ENCODE measurements at regions not wholly inside any gene's neighbourhood (a gene's known extent, or its start where the extent isn't known, plus 50 kb on each side); places are given as distances from the start of the nearest gene placed in this dataset.

- H3K36me3 ChIP-seq (ENCODE audit: control insufficient read depth, insufficient read depth, low read length), result no peaks in the 10 kb centered on the region
- no peak overlapping the region for H3K4me3 ChIP-seq (ENCODE audit: insufficient read depth, low read depth, low read length)
- H3K27ac ChIP-seq (ENCODE audit: insufficient read depth, low read depth, low read length, poor library complexity, severe bottlenecking), result no peak overlapping the region
- peaks cover 2% of the 10 kb centered on the region for H3K9me3 ChIP-seq (ENCODE audit: control insufficient read depth, low read length)
- H3K4me1 ChIP-seq (ENCODE audit: control insufficient read depth, insufficient read depth, low read length), result no peaks in the 10 kb centered on the region
- no peaks in the 10 kb centered on the region for H3K27me3 ChIP-seq (ENCODE audit: control insufficient read depth, insufficient read depth, low read length, poor library complexity, severe bottlenecking)
Observed at GRCh38 chr1:222987674-222988076, 155.4 kb downstream of the TLR5 start.

- WGBS, 2 experiments, result 93 to 98% methylated on average over 3 of the region's 3 CpGs
- H3K4me1 ChIP-seq (ENCODE audit: control insufficient read depth, insufficient read depth, low read length), result peaks cover 4% of the 10 kb centered on the region
- H3K4me3 ChIP-seq (ENCODE audit: insufficient read depth, low read depth, low read length), result no peak overlapping the region
- no peaks in the 10 kb centered on the region for H3K27me3 ChIP-seq (ENCODE audit: control insufficient read depth, insufficient read depth, low read length, poor library complexity, severe bottlenecking)
- no peaks in the 10 kb centered on the region for H3K36me3 ChIP-seq (ENCODE audit: control insufficient read depth, insufficient read depth, low read length)
- H3K9me3 ChIP-seq (ENCODE audit: control insufficient read depth, low read length), result peaks cover 2% of the 10 kb centered on the region
- no peak overlapping the region for H3K27ac ChIP-seq (ENCODE audit: insufficient read depth, low read depth, low read length, poor library complexity, severe bottlenecking)
Observed at GRCh38 chr1:222989443-222989842, 153.6 kb downstream of the TLR5 start.

GRCh38 chr1:222991177-222991576 lies 151.9 kb downstream of the TLR5 start:
- Histone ChIP-seq H3K4me3 (ENCODE audit: insufficient read depth, low read depth, low read length) (no peak overlapping the region), H3K4me1 (ENCODE audit: control insufficient read depth, insufficient read depth, low read length) (peaks cover 14% of the 10 kb centered on the region), H3K36me3 (ENCODE audit: control insufficient read depth, insufficient read depth, low read length) (no peaks in the 10 kb centered on the region), H3K9me3 (ENCODE audit: control insufficient read depth, low read length) (no peaks in the 10 kb centered on the region), H3K27ac (ENCODE audit: insufficient read depth, low read depth, low read length, poor library complexity, severe bottlenecking) (no peak overlapping the region), H3K27me3 (ENCODE audit: control insufficient read depth, insufficient read depth, low read length, poor library complexity, severe bottlenecking) (no peaks in the 10 kb centered on the region)
- WGBS, 2 experiments, result 80% methylated on average over 1 of the region's 1 CpG; no CpG with 5 or more reads in 1 of the 2 experiments

GRCh38 chr1:222991908-222992307 lies 151.1 kb downstream of the TLR5 start:
- no peaks in the 10 kb centered on the region for H3K36me3 ChIP-seq (ENCODE audit: control insufficient read depth, insufficient read depth, low read length)
- H3K4me1 ChIP-seq (ENCODE audit: control insufficient read depth, insufficient read depth, low read length), result peaks cover 14% of the 10 kb centered on the region
- no peaks in the 10 kb centered on the region for H3K27me3 ChIP-seq (ENCODE audit: control insufficient read depth, insufficient read depth, low read length, poor library complexity, severe bottlenecking)
- no peaks in the 10 kb centered on the region for H3K9me3 ChIP-seq (ENCODE audit: control insufficient read depth, low read length)
- H3K27ac ChIP-seq (ENCODE audit: insufficient read depth, low read depth, low read length, poor library complexity, severe bottlenecking), result no peak overlapping the region
- no peak overlapping the region for H3K4me3 ChIP-seq (ENCODE audit: insufficient read depth, low read depth, low read length)
- WGBS, 2 experiments, result 96 to 98% methylated on average over 7 of the region's 7 CpGs

- peak overlapping the region; percentile 65 for H3K27ac ChIP-seq (ENCODE audit: insufficient read depth, low read depth, low read length, poor library complexity, severe bottlenecking)
- no peaks in the 10 kb centered on the region for H3K9me3 ChIP-seq (ENCODE audit: control insufficient read depth, low read length)
- H3K4me1 ChIP-seq (ENCODE audit: control insufficient read depth, insufficient read depth, low read length), result peaks cover 14% of the 10 kb centered on the region
- H3K36me3 ChIP-seq (ENCODE audit: control insufficient read depth, insufficient read depth, low read length), result no peaks in the 10 kb centered on the region
- no peak overlapping the region for H3K4me3 ChIP-seq (ENCODE audit: insufficient read depth, low read depth, low read length)
- WGBS, 2 experiments, result 60 to 75% methylated on average over 2 to 3 of the region's 4 CpGs
- H3K27me3 ChIP-seq (ENCODE audit: control insufficient read depth, insufficient read depth, low read length, poor library complexity, severe bottlenecking), result no peaks in the 10 kb centered on the region
Observed at GRCh38 chr1:222994511-222995235, 148.4 kb downstream of the TLR5 start.

- Histone ChIP-seq H3K4me3 (ENCODE audit: insufficient read depth, low read depth, low read length) (no peak overlapping the region), H3K27ac (ENCODE audit: insufficient read depth, low read depth, low read length, poor library complexity, severe bottlenecking) (peak overlapping the region; percentile 65), H3K27me3 (ENCODE audit: control insufficient read depth, insufficient read depth, low read length, poor library complexity, severe bottlenecking) (no peaks in the 10 kb centered on the region), H3K9me3 (ENCODE audit: control insufficient read depth, low read length) (no peaks in the 10 kb centered on the region), H3K36me3 (ENCODE audit: control insufficient read depth, insufficient read depth, low read length) (no peaks in the 10 kb centered on the region), H3K4me1 (ENCODE audit: control insufficient read depth, insufficient read depth, low read length) (peaks cover 14% of the 10 kb centered on the region)
- 67 to 70% methylated on average over 3 of the region's 3 CpGs for WGBS, 2 experiments
Observed at GRCh38 chr1:222995236-222995580, 147.8 kb downstream of the TLR5 start.

- Histone ChIP-seq H3K27me3 (ENCODE audit: control insufficient read depth, insufficient read depth, low read length, poor library complexity, severe bottlenecking) (no peaks in the 10 kb centered on the region), H3K4me3 (ENCODE audit: insufficient read depth, low read depth, low read length) (no peak overlapping the region), H3K27ac (ENCODE audit: insufficient read depth, low read depth, low read length, poor library complexity, severe bottlenecking) (no peak overlapping the region), H3K9me3 (ENCODE audit: control insufficient read depth, low read length) (no peaks in the 10 kb centered on the region), H3K4me1 (ENCODE audit: control insufficient read depth, insufficient read depth, low read length) (peaks cover 14% of the 10 kb centered on the region), H3K36me3 (ENCODE audit: control insufficient read depth, insufficient read depth, low read length) (no peaks in the 10 kb centered on the region)
- WGBS, 2 experiments, result 85 to 96% methylated on average over 4 of the region's 5 CpGs
Observed at GRCh38 chr1:222995620-222996309, 147.3 kb downstream of the TLR5 start.

GRCh38 chr1:222996310-222996975 lies 146.6 kb downstream of the TLR5 start:
- H3K4me3 ChIP-seq (ENCODE audit: insufficient read depth, low read depth, low read length), result no peak overlapping the region

GRCh38 chr1:223000632-223001031 lies 142.4 kb downstream of the TLR5 start:
- no peak overlapping the region for H3K4me3 ChIP-seq (ENCODE audit: insufficient read depth, low read depth, low read length)
- peaks cover 29% of the 10 kb centered on the region for H3K36me3 ChIP-seq (ENCODE audit: control insufficient read depth, insufficient read depth, low read length)
- H3K27ac ChIP-seq (ENCODE audit: insufficient read depth, low read depth, low read length, poor library complexity, severe bottlenecking), result no peak overlapping the region
- H3K4me1 ChIP-seq (ENCODE audit: control insufficient read depth, insufficient read depth, low read length), result no peaks in the 10 kb centered on the region
- no peaks in the 10 kb centered on the region for H3K9me3 ChIP-seq (ENCODE audit: control insufficient read depth, low read length)
- H3K27me3 ChIP-seq (ENCODE audit: control insufficient read depth, insufficient read depth, low read length, poor library complexity, severe bottlenecking), result no peaks in the 10 kb centered on the region

More at GRCh38 chr1:222996310-222996975, 146.6 kb downstream of the TLR5 start:
- 91 to 96% methylated on average over 3 of the region's 3 CpGs for WGBS, 2 experiments
- Histone ChIP-seq H3K36me3 (ENCODE audit: control insufficient read depth, insufficient read depth, low read length) (no peaks in the 10 kb centered on the region), H3K9me3 (ENCODE audit: control insufficient read depth, low read length) (no peaks in the 10 kb centered on the region), H3K27me3 (ENCODE audit: control insufficient read depth, insufficient read depth, low read length, poor library complexity, severe bottlenecking) (no peaks in the 10 kb centered on the region), H3K27ac (ENCODE audit: insufficient read depth, low read depth, low read length, poor library complexity, severe bottlenecking) (no peak overlapping the region), H3K4me1 (ENCODE audit: control insufficient read depth, insufficient read depth, low read length) (peaks cover 14% of the 10 kb centered on the region)

Measured in ectodermal cell (in vitro differentiated cells).